Keratinocyte (primary cell): ENCODE measurements at regions not wholly inside any gene's neighbourhood (a gene's known extent, or its start where the extent isn't known, plus 50 kb on each side); places are given as distances from the start of the nearest gene placed in this dataset.

Experiments used
- DNase-seq: peaks from one replicate; pipeline ENCODE4 v3.0.0-alpha.2; 2011; ENCODE audit warnings: low read depth, missing footprints, low spot score
- FAIRE-seq: peaks from 2 replicates; lab custom pipeline; 2011; peaks lifted over from hg19 to GRCh38; lab: Jason Lieb, UNC
- H2AFZ ChIP-seq: 2 replicates; pipeline ENCODE4 v1.6.0; 2012; ENCODE audit warnings: low read length, control low read depth, inconsistent platforms; ENCODE audit not compliant: control insufficient read depth
- H3K27ac ChIP-seq: 2 replicates; pipeline ENCODE4 v1.5.1; 2011; ENCODE audit warnings: low read length; ENCODE audit not compliant: control insufficient read depth, insufficient read depth
- H3K27me3 ChIP-seq: 3 replicates; pipeline ENCODE4 v1.6.0; 2011; ENCODE audit warnings: low read length; ENCODE audit not compliant: control insufficient read depth, insufficient read depth; ENCODE audit errors: extremely low read depth
- H3K36me3 ChIP-seq, 2 experiments: 2 replicates in 1 of 2; 3 replicates in 1 of 2; pipeline ENCODE4 v1.5.1; 2011; ENCODE audit warnings: low read length in 2 of 2, mild to moderate bottlenecking in 1 of 2; ENCODE audit not compliant: control insufficient read depth in 2 of 2, insufficient read depth in 2 of 2; ENCODE audit errors: extremely low read depth in 1 of 2
- H3K4me1 ChIP-seq: 3 replicates; pipeline ENCODE4 v1.5.1; 2011; ENCODE audit warnings: low read length; ENCODE audit not compliant: control insufficient read depth, insufficient read depth; ENCODE audit errors: extremely low read depth
- H3K4me2 ChIP-seq: 3 replicates; pipeline ENCODE4 v1.6.0; 2011; ENCODE audit warnings: low read depth, low read length; ENCODE audit not compliant: control insufficient read depth, insufficient read depth; ENCODE audit errors: extremely low read depth
- H3K4me3 ChIP-seq, 3 experiments: fragments of 200-600 bp in 1 of 3; sonication (generic) in 1 of 3; 2 replicates in 2 of 3; 3 replicates in 1 of 3; pipeline ENCODE4 v1.5.1; 2011 to 2016; ENCODE audit warnings: low read length in 3 of 3, mild to moderate bottlenecking in 3 of 3, control low read depth in 2 of 3, inconsistent platforms in 1 of 3, low read depth in 1 of 3, mixed read lengths in 1 of 3, mixed run types in 1 of 3, moderate library complexity in 1 of 3; ENCODE audit not compliant: control insufficient read depth in 2 of 3, insufficient read depth in 2 of 3; ENCODE audit errors: extremely low read depth in 1 of 3
- H3K79me2 ChIP-seq: 2 replicates; pipeline ENCODE4 v1.6.0; 2012; ENCODE audit warnings: low read length; ENCODE audit not compliant: control insufficient read depth, insufficient read depth
- H3K9ac ChIP-seq: 3 replicates; pipeline ENCODE4 v1.6.0; 2011; ENCODE audit warnings: low read length; ENCODE audit not compliant: control insufficient read depth, insufficient read depth; ENCODE audit errors: extremely low read depth
- H3K9me1 ChIP-seq: 3 replicates; pipeline ENCODE4 v1.6.0; 2011; ENCODE audit warnings: low read length; ENCODE audit not compliant: control insufficient read depth, insufficient read depth; ENCODE audit errors: extremely low read depth
- H3K9me3 ChIP-seq: 2 replicates; pipeline ENCODE4 v1.5.1; 2012; ENCODE audit warnings: low read depth, low read length; ENCODE audit not compliant: control insufficient read depth
- H4K20me1 ChIP-seq: 3 replicates; pipeline ENCODE4 v1.6.0; 2011; ENCODE audit warnings: low read length; ENCODE audit not compliant: control insufficient read depth, insufficient read depth; ENCODE audit errors: extremely low read depth
- CTCF ChIP-seq, 3 experiments: IDR thresholded peaks in 1 of 3; conservative IDR thresholded peaks in 1 of 3; optimal IDR thresholded peaks in 1 of 3; 2 replicates in 2 of 3; 3 replicates in 1 of 3; pipeline versions ENCODE3 to v1.5.1; 2011; ENCODE audit warnings: low read length in 3 of 3, mild to moderate bottlenecking in 3 of 3, moderate library complexity in 2 of 3, control low read depth in 1 of 3, inconsistent platforms in 1 of 3; ENCODE audit not compliant: insufficient read depth in 2 of 3; ENCODE audit errors: extremely low read depth in 1 of 3
- EZH2 ChIP-seq: IDR thresholded peaks from one replicate; pipeline ENCODE4 v1.6.1; 2012; ENCODE audit warnings: inconsistent platforms, mild to moderate bottlenecking, low read length, moderate library complexity
- dilution Hi-C: fragments of 300-500 bp; cut with MboI; formaldehyde crosslinking; loops from one replicate; pipeline ENCODE4 v1.7.0; 2020; ENCODE audit warnings: low sequenced_read_pairs; ENCODE audit not compliant: extremely low pct_ligation_motif_present

GRCh38 chr15:53031469-53031868 lies 241.3 kb upstream of the ONECUT1 start:
- H3K4me2 ChIP-seq, result no peak overlapping the region
- H3K9me3 ChIP-seq, result no peaks in the 10 kb centered on the region
- H4K20me1 ChIP-seq, result no peaks in the 10 kb centered on the region
- no peak for FAIRE-seq
- no peaks in the 10 kb centered on the region for H3K36me3 ChIP-seq
- no peak overlapping the region for H3K9ac ChIP-seq
- H3K4me1 ChIP-seq, result no peaks in the 10 kb centered on the region
- DNase-seq, result no peak
- no peak overlapping the region for H3K27ac ChIP-seq
- no peak overlapping the region for H3K4me3 ChIP-seq
- H2AFZ ChIP-seq, result no peak overlapping the region
- TF ChIP-seq EZH2 (no peak), CTCF (optimal IDR thresholded peaks at IDR 0.05 in 1 of 3, IDR thresholded peaks at IDR 0.05 in 1 of 3, conservative IDR thresholded peaks at IDR 0.05 in 1 of 3; ENCODE audit: extremely low read depth in 1 of 3, insufficient read depth in 2 of 3, low read length in 3 of 3) (no peak)
- no peaks in the 10 kb centered on the region for H3K79me2 ChIP-seq
- dilution Hi-C loops, result no loop called here
- H3K27me3 ChIP-seq, result no peaks in the 10 kb centered on the region
- H3K9me1 ChIP-seq, result no peaks in the 10 kb centered on the region

DNA sequence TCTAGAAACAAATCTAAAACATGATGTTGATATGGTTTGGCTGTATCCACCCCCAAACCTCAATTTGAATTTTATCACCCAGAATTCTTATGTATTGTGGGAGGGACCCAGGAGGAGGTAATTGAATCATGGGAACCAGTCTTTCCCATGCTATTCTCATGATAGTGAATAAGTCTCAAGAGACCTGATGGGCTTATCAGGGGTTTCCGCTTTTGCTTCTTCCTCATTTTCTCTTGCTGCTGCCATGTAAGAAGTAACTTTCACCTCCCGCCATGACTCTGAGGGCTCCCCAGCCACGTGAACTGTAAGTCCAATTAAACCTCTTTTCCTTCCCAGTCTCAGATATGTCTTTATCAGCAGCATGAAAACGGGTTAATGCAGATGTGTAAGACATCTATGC lies 232.7 kb upstream of the ONECUT1 start:
- Histone ChIP-seq H3K27ac (no peak overlapping the region), H3K4me2 (no peak overlapping the region), H3K9me1 (no peaks in the 10 kb centered on the region), H3K27me3 (no peaks in the 10 kb centered on the region), H3K36me3 (no peaks in the 10 kb centered on the region), H3K9ac (no peak overlapping the region), H3K79me2 (no peaks in the 10 kb centered on the region), H3K9me3 (no peaks in the 10 kb centered on the region), H4K20me1 (no peaks in the 10 kb centered on the region), H2AFZ (no peak overlapping the region), H3K4me3 (no peak overlapping the region), H3K4me1 (no peaks in the 10 kb centered on the region)
- DNase-seq (no peak), FAIRE-seq (no peak)
- dilution Hi-C loops, result no loop called here
- TF ChIP-seq EZH2, result no peak
- no peak for TF ChIP-seq CTCF (optimal IDR thresholded peaks at IDR 0.05 in 1 of 3, IDR thresholded peaks at IDR 0.05 in 1 of 3, conservative IDR thresholded peaks at IDR 0.05 in 1 of 3; ENCODE audit: extremely low read depth in 1 of 3, insufficient read depth in 2 of 3, low read length in 3 of 3)
